ENCODE measurements at regions not wholly inside any gene's neighbourhood (a gene's known extent, or its start where the extent isn't known, plus 50 kb on each side); places are given as distances from the start of the nearest gene placed in this dataset.

DNA sequence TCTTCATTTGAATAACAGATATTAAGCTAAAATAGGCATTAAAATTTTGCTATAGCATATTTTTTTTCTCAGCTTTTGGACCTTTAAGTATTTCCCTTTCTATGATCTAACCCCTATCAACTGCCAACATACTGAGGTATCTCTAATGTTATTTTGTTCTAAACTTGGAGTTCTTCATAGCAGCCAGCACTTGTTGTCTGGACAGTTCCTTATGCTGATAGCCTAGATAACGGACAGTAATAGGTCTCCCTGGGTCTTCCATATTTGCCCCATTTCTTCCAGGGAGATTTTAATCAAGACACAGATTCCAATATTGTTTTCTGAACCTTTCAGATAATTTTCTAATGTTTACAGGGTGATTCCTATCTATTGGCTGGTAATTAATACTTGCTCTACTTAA lies 475.8 kb upstream of the MAP2 start:
- TF ChIP-seq JUND (IDR thresholded peaks at IDR 0.05), result no peak
- TF ChIP-seq, protein P1, sequence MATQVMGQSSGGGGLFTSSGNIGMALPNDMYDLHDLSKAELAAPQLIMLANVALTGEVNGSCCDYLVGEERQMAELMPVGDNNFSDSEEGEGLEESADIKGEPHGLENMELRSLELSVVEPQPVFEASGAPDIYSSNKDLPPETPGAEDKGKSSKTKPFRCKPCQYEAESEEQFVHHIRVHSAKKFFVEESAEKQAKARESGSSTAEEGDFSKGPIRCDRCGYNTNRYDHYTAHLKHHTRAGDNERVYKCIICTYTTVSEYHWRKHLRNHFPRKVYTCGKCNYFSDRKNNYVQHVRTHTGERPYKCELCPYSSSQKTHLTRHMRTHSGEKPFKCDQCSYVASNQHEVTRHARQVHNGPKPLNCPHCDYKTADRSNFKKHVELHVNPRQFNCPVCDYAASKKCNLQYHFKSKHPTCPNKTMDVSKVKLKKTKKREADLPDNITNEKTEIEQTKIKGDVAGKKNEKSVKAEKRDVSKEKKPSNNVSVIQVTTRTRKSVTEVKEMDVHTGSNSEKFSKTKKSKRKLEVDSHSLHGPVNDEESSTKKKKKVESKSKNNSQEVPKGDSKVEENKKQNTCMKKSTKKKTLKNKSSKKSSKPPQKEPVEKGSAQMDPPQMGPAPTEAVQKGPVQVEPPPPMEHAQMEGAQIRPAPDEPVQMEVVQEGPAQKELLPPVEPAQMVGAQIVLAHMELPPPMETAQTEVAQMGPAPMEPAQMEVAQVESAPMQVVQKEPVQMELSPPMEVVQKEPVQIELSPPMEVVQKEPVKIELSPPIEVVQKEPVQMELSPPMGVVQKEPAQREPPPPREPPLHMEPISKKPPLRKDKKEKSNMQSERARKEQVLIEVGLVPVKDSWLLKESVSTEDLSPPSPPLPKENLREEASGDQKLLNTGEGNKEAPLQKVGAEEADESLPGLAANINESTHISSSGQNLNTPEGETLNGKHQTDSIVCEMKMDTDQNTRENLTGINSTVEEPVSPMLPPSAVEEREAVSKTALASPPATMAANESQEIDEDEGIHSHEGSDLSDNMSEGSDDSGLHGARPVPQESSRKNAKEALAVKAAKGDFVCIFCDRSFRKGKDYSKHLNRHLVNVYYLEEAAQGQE (IDR thresholded peaks at IDR 0.05), result no peak
- TF ChIP-seq, protein P2, sequence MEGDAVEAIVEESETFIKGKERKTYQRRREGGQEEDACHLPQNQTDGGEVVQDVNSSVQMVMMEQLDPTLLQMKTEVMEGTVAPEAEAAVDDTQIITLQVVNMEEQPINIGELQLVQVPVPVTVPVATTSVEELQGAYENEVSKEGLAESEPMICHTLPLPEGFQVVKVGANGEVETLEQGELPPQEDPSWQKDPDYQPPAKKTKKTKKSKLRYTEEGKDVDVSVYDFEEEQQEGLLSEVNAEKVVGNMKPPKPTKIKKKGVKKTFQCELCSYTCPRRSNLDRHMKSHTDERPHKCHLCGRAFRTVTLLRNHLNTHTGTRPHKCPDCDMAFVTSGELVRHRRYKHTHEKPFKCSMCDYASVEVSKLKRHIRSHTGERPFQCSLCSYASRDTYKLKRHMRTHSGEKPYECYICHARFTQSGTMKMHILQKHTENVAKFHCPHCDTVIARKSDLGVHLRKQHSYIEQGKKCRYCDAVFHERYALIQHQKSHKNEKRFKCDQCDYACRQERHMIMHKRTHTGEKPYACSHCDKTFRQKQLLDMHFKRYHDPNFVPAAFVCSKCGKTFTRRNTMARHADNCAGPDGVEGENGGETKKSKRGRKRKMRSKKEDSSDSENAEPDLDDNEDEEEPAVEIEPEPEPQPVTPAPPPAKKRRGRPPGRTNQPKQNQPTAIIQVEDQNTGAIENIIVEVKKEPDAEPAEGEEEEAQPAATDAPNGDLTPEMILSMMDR (IDR thresholded peaks at IDR 0.05; ENCODE audit: low read depth, low read length, missing input control), result no peak
- TF ChIP-seq EGR1 (IDR thresholded peaks at IDR 0.05; ENCODE audit: low read depth in 2 of 2), result no peak
- no peak for TF ChIP-seq YY1 (IDR thresholded peaks at IDR 0.05)
- TF ChIP-seq, protein P3, sequence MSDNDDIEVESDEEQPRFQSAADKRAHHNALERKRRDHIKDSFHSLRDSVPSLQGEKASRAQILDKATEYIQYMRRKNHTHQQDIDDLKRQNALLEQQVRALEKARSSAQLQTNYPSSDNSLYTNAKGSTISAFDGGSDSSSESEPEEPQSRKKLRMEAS (IDR thresholded peaks at IDR 0.05), result no peak
- TF ChIP-seq RAD21 (IDR thresholded peaks at IDR 0.05), result no peak
- TF ChIP-seq, protein P4, sequence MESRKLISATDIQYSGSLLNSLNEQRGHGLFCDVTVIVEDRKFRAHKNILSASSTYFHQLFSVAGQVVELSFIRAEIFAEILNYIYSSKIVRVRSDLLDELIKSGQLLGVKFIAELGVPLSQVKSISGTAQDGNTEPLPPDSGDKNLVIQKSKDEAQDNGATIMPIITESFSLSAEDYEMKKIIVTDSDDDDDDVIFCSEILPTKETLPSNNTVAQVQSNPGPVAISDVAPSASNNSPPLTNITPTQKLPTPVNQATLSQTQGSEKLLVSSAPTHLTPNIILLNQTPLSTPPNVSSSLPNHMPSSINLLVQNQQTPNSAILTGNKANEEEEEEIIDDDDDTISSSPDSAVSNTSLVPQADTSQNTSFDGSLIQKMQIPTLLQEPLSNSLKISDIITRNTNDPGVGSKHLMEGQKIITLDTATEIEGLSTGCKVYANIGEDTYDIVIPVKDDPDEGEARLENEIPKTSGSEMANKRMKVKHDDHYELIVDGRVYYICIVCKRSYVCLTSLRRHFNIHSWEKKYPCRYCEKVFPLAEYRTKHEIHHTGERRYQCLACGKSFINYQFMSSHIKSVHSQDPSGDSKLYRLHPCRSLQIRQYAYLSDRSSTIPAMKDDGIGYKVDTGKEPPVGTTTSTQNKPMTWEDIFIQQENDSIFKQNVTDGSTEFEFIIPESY (IDR thresholded peaks at IDR 0.05), result no peak
- TF ChIP-seq RXRA (IDR thresholded peaks at IDR 0.05), result no peak
- TF ChIP-seq TAF1 (conservative IDR thresholded peaks at IDR 0.05), result no peak
- no peak for TF ChIP-seq FOXA1 (IDR thresholded peaks at IDR 0.05)
- TF ChIP-seq SP1 (IDR thresholded peaks at IDR 0.05), result no peak
- no peak for TF ChIP-seq GABPA (IDR thresholded peaks at IDR 0.05 in 1 of 2, conservative IDR thresholded peaks at IDR 0.05 in 1 of 2)
- TF ChIP-seq NR2F2 (IDR thresholded peaks at IDR 0.05), result no peak
